HEK293 (cell line): ENCODE measurements at regions not wholly inside any gene's neighbourhood (a gene's known extent, or its start where the extent isn't known, plus 50 kb on each side); places are given as distances from the start of the nearest gene placed in this dataset.

Experiments
- CTCF ChIP-seq: fragments of 450-650 bp; formaldehyde crosslinking; IDR thresholded peaks from 2 replicates; pipeline ENCODE4 v1.5.1; 2016; ENCODE audit warnings: missing biosample characterization, missing genetic modification characterization
- HOXA7 ChIP-seq: sonication (generic); formaldehyde crosslinking; IDR thresholded peaks from 2 replicates; pipeline ENCODE4 v1.8.1; 2022; ENCODE audit warnings: missing genetic modification reagents, borderline replicate concordance
- SCRT1 ChIP-seq: fragments of 450-650 bp; formaldehyde crosslinking; IDR thresholded peaks from 2 replicates; pipeline ENCODE4 v1.5.1; 2016; ENCODE audit warnings: missing biosample characterization, missing genetic modification characterization, borderline replicate concordance
- YY1 ChIP-seq: fragments of 450-650 bp; formaldehyde crosslinking; IDR thresholded peaks from 2 replicates; pipeline ENCODE4 v1.5.1; 2018; ENCODE audit warnings: missing biosample characterization, missing genetic modification characterization
- ZBTB21 ChIP-seq: fragments of 450-650 bp; formaldehyde crosslinking; IDR thresholded peaks from 2 replicates; pipeline ENCODE4 v1.5.1; 2017; ENCODE audit warnings: missing biosample characterization, missing genetic modification characterization
- ZBTB49 ChIP-seq: fragments of 450-650 bp; formaldehyde crosslinking; IDR thresholded peaks from 2 replicates; pipeline ENCODE4 v1.5.1; 2016; ENCODE audit warnings: missing biosample characterization, missing genetic modification characterization, low read depth
- ZNF488 ChIP-seq: fragments of 450-650 bp; formaldehyde crosslinking; IDR thresholded peaks from 2 replicates; pipeline ENCODE4 v1.5.1; 2016; ENCODE audit warnings: missing biosample characterization, missing genetic modification characterization
- ZNF843 ChIP-seq: fragments of 450-650 bp; formaldehyde crosslinking; IDR thresholded peaks from 2 replicates; pipeline ENCODE4 v1.5.1; 2016; ENCODE audit warnings: missing biosample characterization, missing genetic modification characterization
- ZSCAN16 ChIP-seq: fragments of 450-650 bp; formaldehyde crosslinking; IDR thresholded peaks from 2 replicates; pipeline ENCODE4 v1.5.1; 2016; ENCODE audit warnings: missing biosample characterization, missing genetic modification characterization
- TF ChIP-seq, protein P1 (sequence below): fragments of 450-650 bp; formaldehyde crosslinking; IDR thresholded peaks from 2 replicates; pipeline ENCODE4 v1.5.1; 2016; ENCODE audit warnings: missing biosample characterization, missing genetic modification characterization
- TF ChIP-seq, protein P2 (sequence below): fragments of 450-650 bp; formaldehyde crosslinking; IDR thresholded peaks from 2 replicates; pipeline ENCODE4 v1.5.1; 2016; ENCODE audit warnings: missing biosample characterization, missing genetic modification characterization

DNA sequence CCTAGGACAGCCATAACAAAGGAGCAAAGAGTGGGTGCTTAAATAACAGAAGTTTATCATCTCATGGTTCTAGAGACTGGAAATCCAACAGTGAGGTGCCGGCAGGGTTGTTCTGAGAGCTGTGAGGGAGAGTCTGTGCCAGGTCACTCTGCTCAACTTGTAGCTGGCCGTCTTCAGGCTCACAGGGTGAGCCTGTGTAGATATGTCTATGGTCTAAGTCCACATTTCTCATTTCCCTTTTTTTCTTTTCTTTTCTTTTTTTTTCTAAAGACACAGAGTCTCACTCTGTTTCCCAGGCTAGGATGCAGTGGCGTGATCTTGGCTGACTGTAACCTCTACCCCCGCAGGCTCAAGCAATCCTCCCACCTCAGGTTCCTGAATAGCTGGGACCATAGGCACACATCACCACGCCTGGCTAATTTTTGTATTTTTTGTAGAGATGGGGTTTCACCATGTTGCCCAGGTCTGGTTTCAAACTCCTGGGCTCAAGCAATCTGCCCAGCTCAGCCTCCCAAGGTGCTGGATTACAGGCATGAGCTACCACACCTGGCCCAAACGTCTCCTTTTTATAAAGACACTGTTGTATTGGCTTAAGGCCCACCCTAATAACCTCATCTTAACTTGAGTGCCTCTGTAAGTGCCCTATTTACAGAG, 142.2 kb downstream of the SP3 start:
- no peak for TF ChIP-seq HOXA7 (CRISPR knock-in tag)
- TF ChIP-seq CTCF (tag by site-specific recombination): no peak
- TF ChIP-seq ZBTB21 (tag by site-specific recombination): no peak
- TF ChIP-seq ZBTB49 (tag by site-specific recombination): no peak
- TF ChIP-seq, protein P1, sequence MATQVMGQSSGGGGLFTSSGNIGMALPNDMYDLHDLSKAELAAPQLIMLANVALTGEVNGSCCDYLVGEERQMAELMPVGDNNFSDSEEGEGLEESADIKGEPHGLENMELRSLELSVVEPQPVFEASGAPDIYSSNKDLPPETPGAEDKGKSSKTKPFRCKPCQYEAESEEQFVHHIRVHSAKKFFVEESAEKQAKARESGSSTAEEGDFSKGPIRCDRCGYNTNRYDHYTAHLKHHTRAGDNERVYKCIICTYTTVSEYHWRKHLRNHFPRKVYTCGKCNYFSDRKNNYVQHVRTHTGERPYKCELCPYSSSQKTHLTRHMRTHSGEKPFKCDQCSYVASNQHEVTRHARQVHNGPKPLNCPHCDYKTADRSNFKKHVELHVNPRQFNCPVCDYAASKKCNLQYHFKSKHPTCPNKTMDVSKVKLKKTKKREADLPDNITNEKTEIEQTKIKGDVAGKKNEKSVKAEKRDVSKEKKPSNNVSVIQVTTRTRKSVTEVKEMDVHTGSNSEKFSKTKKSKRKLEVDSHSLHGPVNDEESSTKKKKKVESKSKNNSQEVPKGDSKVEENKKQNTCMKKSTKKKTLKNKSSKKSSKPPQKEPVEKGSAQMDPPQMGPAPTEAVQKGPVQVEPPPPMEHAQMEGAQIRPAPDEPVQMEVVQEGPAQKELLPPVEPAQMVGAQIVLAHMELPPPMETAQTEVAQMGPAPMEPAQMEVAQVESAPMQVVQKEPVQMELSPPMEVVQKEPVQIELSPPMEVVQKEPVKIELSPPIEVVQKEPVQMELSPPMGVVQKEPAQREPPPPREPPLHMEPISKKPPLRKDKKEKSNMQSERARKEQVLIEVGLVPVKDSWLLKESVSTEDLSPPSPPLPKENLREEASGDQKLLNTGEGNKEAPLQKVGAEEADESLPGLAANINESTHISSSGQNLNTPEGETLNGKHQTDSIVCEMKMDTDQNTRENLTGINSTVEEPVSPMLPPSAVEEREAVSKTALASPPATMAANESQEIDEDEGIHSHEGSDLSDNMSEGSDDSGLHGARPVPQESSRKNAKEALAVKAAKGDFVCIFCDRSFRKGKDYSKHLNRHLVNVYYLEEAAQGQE: no peak
- TF ChIP-seq SCRT1: no peak
- TF ChIP-seq ZNF843: no peak
- no peak for TF ChIP-seq ZNF488 (tag by site-specific recombination)
- TF ChIP-seq ZSCAN16 (tag by site-specific recombination): no peak
- TF ChIP-seq, protein P2, sequence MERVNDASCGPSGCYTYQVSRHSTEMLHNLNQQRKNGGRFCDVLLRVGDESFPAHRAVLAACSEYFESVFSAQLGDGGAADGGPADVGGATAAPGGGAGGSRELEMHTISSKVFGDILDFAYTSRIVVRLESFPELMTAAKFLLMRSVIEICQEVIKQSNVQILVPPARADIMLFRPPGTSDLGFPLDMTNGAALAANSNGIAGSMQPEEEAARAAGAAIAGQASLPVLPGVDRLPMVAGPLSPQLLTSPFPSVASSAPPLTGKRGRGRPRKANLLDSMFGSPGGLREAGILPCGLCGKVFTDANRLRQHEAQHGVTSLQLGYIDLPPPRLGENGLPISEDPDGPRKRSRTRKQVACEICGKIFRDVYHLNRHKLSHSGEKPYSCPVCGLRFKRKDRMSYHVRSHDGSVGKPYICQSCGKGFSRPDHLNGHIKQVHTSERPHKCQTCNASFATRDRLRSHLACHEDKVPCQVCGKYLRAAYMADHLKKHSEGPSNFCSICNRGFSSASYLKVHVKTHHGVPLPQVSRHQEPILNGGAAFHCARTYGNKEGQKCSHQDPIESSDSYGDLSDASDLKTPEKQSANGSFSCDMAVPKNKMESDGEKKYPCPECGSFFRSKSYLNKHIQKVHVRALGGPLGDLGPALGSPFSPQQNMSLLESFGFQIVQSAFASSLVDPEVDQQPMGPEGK: no peak
- TF ChIP-seq YY1 (tag by site-specific recombination): no peak
